HUES48 (cell line): ENCODE measurements at regions not wholly inside any gene's neighbourhood (a gene's known extent, or its start where the extent isn't known, plus 50 kb on each side); places are given as distances from the start of the nearest gene placed in this dataset.

Experiments
- H3K27ac ChIP-seq: one replicate; pipeline ENCODE4 v1.7.0; 2013; ENCODE audit warnings: low read depth, low read length, inconsistent platforms
- H3K27me3 ChIP-seq: 2 replicates; pipeline ENCODE4 v1.6.1; 2013; ENCODE audit warnings: mild to moderate bottlenecking, low read length; ENCODE audit not compliant: control insufficient read depth, insufficient read depth
- H3K36me3 ChIP-seq: 2 replicates; pipeline ENCODE4 v1.6.1; 2013; ENCODE audit warnings: low read length; ENCODE audit not compliant: control insufficient read depth, insufficient read depth
- H3K4me1 ChIP-seq: 2 replicates; pipeline ENCODE4 v1.6.1; 2013; ENCODE audit warnings: mild to moderate bottlenecking, low read length; ENCODE audit not compliant: control insufficient read depth, insufficient read depth
- H3K4me3 ChIP-seq: 2 replicates; pipeline ENCODE4 v1.5.1; 2013; ENCODE audit warnings: mild to moderate bottlenecking, low read depth, low read length
- H3K9ac ChIP-seq: 2 replicates; pipeline ENCODE4 v1.6.1; 2013; ENCODE audit warnings: mild to moderate bottlenecking, low read depth, low read length, moderate library complexity
- H3K9me3 ChIP-seq: 2 replicates; pipeline ENCODE4 v1.6.1; 2013; ENCODE audit warnings: low read length; ENCODE audit not compliant: control insufficient read depth, insufficient read depth

DNA sequence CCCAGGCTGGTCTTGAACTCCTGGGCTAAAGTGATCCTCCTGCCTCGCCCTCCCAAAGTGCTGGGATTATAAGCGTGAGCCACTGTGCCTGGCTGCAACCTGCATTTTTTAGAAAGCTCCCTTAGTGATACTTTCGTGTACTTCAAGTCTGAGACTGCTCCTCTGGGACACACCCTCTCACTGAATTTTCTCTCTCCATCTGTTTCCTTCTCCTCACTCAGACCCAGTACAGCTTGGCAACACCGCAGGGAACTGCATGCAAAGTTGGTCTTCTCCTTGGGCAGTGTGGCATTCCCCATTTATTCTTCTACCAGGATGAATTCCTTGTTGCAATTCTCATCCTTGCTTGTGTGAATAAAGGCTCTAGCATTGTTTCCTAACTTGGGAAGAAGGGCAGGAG lies 175.9 kb downstream of the LPIN1 start:
- no peak overlapping the region for H3K9ac ChIP-seq
- H3K4me3 ChIP-seq = no peak overlapping the region
- no peaks in the 10 kb centered on the region for H3K36me3 ChIP-seq
- no peak overlapping the region for H3K27ac ChIP-seq
- no peaks in the 10 kb centered on the region for H3K9me3 ChIP-seq
- peaks cover 11% of the 10 kb centered on the region for H3K4me1 ChIP-seq
- H3K27me3 ChIP-seq = no peaks in the 10 kb centered on the region

DNA sequence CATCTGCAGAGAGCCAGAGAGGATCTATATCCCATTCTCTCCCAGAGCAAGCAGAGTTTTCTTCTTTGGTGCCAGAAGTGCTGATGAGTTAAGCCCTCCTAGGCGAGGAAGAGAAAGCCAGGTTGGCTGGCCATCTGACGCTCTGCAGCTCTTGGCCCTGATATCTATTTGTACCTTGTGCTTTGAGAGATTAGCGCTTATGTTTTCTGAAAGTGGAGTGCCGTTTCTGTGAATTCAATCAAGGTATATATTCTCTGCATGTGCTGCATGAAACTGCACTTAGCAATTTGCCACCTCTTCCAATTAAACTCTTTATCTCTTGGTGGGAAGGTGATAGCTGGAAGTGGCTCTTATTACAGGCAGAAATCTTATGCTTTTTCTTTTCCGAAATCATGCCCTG lies 177.5 kb downstream of the LPIN1 start:
- Histone ChIP-seq H3K27ac (no peak overlapping the region), H3K4me1 (peaks cover 11% of the 10 kb centered on the region), H3K27me3 (no peaks in the 10 kb centered on the region), H3K9ac (no peak overlapping the region), H3K36me3 (no peaks in the 10 kb centered on the region), H3K4me3 (no peak overlapping the region), H3K9me3 (no peaks in the 10 kb centered on the region)

DNA sequence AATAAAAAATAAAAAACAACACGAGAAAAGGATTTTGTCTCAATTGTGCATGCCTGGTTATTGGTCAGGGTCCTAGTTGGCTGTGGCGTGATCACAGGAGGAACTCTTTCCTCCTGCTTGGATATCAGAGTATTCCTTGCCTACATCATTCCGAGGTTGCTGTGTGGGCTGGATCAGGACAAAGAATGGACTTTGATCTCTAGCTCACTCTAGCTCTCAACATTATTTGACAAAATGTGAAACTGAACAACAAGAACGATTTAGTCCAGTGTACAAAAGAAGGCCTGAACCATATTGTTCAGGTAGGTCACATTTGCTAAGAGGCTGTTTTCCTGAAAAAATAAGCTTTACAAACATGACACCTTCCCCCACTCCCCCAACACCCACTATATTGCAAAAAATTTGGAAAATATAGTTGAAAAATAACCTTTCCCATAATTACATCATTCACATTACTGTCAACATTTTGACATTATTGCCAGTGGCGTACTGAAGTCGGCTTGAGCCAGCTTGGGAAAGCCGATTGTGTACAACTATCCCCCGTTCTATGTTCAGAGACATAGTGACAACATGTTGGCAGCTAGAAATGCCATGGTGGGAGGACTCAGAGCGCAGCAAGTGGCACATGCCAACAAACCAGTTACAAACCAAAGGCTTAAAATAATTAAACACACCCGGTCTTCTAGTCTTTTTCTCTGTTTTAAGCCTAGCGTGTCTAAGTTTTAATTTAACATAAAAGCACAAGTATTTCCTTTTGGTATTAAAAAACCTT lies 179.0 kb downstream of the LPIN1 start:
- no peaks in the 10 kb centered on the region for H3K9me3 ChIP-seq
- no peak overlapping the region for H3K27ac ChIP-seq
- no peak overlapping the region for H3K9ac ChIP-seq
- no peak overlapping the region for H3K4me3 ChIP-seq
- peaks cover 11% of the 10 kb centered on the region for H3K4me1 ChIP-seq
- no peaks in the 10 kb centered on the region for H3K36me3 ChIP-seq
- H3K27me3 ChIP-seq = no peaks in the 10 kb centered on the region

DNA sequence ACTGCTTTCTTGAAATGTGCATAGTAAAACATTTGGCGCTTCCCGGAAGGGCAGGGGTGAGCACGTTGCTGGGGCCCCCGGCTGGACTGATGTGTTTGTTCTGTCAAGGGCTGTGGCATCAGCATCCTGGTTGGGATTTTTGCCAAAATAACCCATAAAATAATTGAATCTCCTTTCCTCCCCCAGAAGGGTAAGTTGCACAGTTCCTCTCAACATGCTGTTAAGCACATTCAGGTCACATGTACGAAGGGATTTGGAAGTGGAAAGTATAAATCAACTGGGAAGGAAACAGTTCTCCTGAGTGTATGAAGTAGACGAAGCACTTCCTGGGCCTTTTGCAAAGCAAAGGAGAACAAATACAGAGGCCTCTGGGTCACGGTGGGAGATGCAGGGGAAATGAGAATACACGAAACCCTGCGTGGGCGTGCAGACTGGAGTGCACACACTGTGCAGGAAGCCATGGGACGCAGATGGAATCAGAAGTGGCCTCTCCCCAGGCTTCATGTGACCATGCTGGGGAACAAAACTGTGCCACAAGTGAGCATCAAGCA lies 183.9 kb downstream of the LPIN1 start:
- no peaks in the 10 kb centered on the region for H3K27me3 ChIP-seq
- no peak overlapping the region for H3K4me3 ChIP-seq
- H3K27ac ChIP-seq = no peak overlapping the region
- H3K36me3 ChIP-seq = no peaks in the 10 kb centered on the region
- H3K9me3 ChIP-seq = no peaks in the 10 kb centered on the region
- H3K9ac ChIP-seq = no peak overlapping the region
- no peaks in the 10 kb centered on the region for H3K4me1 ChIP-seq

DNA sequence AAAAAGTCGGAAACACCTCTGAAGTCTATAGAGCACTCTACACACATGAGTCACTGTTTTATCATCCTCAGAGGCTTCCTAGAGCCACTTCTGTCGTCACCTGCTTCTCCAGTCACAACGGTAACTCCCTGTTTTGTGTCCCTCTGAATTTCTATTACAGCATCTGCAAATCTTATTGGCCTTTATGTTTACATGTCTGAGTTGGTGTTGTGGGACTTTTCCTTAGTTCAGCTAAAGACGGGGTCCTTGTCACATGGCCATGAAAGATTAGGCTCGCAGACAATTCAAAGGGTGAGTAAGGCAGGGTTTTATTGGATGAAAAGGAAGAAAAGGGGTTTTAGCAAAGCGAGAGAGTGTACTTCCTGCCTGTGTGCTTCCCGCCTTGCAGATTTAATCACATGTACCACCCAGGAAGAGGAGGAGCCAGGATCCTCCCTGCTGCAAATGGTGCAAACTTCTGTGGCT lies 185.6 kb downstream of the LPIN1 start:
- H3K36me3 ChIP-seq = no peaks in the 10 kb centered on the region
- H3K27ac ChIP-seq = no peak overlapping the region
- no peaks in the 10 kb centered on the region for H3K9me3 ChIP-seq
- no peak overlapping the region for H3K4me3 ChIP-seq
- H3K4me1 ChIP-seq = no peaks in the 10 kb centered on the region
- H3K9ac ChIP-seq = no peak overlapping the region
- no peaks in the 10 kb centered on the region for H3K27me3 ChIP-seq

DNA sequence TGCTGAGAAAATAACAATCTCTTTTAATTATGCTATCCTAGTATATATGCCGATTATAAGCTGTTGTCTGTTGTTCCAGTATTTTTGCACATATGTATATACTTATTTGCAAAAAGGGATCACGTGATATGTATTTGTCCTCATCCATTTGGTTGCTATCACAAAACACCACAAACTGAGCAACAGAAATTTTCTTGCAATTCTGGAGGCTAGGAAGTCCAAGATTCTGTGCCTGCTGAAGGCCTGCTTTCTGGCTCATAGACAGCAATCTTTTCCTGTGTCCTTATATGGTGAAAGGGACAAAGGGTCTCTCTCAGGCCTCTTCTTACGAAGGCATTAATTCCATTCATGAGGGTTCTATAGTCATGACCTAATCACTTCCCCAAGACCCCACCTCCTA lies 186.5 kb downstream of the LPIN1 start:
- H3K36me3 ChIP-seq = no peaks in the 10 kb centered on the region
- no peaks in the 10 kb centered on the region for H3K4me1 ChIP-seq
- no peak overlapping the region for H3K4me3 ChIP-seq
- no peak overlapping the region for H3K27ac ChIP-seq
- no peaks in the 10 kb centered on the region for H3K27me3 ChIP-seq
- no peak overlapping the region for H3K9ac ChIP-seq
- no peaks in the 10 kb centered on the region for H3K9me3 ChIP-seq

DNA sequence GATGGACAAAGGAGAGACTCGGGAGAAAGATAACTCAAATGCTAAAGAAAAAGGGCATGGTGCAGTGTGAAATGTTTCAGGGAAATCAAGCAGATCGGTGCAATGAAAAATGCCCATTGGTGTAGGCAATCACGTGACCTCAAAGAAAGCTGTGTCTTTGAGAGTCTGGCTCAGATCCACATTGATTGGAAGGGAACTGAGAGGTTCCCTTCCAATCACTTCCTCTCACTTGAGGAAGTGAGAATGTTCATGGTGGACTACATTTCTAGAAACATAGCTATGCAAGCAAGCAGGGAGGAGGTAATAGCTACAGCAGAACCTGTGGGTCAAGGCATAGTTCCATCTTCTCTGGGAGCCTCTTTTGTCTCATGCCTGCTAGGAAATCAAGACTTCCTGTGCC lies 187.4 kb downstream of the LPIN1 start:
- H3K9me3 ChIP-seq = no peaks in the 10 kb centered on the region
- H3K27me3 ChIP-seq = no peaks in the 10 kb centered on the region
- no peak overlapping the region for H3K9ac ChIP-seq
- H3K36me3 ChIP-seq = no peaks in the 10 kb centered on the region
- no peak overlapping the region for H3K27ac ChIP-seq
- no peak overlapping the region for H3K4me3 ChIP-seq
- H3K4me1 ChIP-seq = no peaks in the 10 kb centered on the region

DNA sequence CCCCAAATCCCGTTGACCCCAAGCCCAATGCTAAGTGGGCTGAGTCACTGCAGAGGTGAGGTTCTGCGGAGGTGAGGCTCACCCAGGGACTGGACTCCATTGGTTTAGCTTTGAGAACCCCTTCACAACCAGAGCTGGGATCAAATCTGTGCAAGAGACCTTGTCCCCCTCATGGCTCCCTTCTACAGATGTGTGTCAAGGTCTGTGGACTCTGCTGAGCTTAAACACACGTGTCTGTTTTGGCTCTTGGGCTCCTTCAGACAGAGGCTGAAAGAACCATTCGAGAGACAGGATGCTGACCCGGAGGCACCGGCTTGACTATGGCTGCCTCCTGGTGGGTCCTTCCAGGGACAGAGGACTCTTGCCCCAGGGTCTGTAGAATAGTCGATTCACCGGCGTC lies 190.3 kb downstream of the LPIN1 start:
- H3K4me3 ChIP-seq = no peak overlapping the region
- no peaks in the 10 kb centered on the region for H3K9me3 ChIP-seq
- H3K27me3 ChIP-seq = no peaks in the 10 kb centered on the region

DNA sequence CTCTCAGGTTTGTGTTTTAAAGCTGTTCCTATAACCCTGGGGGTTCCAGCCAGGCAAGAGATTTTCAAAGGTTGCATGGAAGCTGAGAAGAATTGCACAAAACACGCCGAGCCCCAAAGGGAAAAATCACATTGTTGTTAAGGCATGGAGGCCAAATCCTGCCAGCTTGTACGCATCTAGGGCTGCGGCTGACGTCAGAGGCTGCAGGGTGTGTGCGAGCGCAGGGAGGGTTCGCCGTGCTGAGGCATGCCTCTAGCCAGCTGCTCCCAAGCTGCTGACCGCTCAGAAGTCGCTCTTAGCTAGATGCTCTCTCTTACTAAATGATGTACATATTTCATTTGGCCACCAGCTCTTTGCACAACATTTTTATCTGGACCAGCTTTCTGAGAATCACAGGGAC lies 191.8 kb downstream of the LPIN1 start:
- no peaks in the 10 kb centered on the region for H3K9me3 ChIP-seq
- no peak overlapping the region for H3K27ac ChIP-seq
- H3K4me3 ChIP-seq = no peak overlapping the region
- no peaks in the 10 kb centered on the region for H3K4me1 ChIP-seq
- no peak overlapping the region for H3K9ac ChIP-seq
- no peaks in the 10 kb centered on the region for H3K36me3 ChIP-seq
- no peaks in the 10 kb centered on the region for H3K27me3 ChIP-seq

More for the DNA sequence above, 190.3 kb downstream of the LPIN1 start:
- Histone ChIP-seq H3K4me1 (no peaks in the 10 kb centered on the region), H3K9ac (no peak overlapping the region), H3K27ac (no peak overlapping the region), H3K36me3 (no peaks in the 10 kb centered on the region)

DNA sequence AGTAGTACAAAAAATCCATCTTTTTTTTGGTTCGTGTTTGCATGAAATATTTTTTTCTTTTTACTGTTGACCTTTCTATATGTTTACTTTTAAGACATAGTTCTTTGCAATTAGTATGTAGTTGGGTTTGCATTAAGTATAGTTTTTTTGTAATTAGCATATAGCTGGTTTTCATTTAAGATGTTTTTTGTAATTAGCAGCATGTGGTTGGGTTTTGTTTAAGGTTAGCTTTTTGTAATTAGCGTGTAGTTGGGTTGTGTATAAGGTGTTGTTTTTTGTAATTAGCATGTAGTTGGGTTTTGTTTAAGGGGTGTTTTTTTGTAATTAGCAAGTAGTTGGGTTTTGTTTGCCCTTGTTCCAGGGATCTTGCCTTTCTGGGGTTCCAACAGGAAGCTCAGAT lies 193.1 kb downstream of the LPIN1 start:
- Histone ChIP-seq H3K4me1 (no peaks in the 10 kb centered on the region), H3K27ac (no peak overlapping the region), H3K9me3 (no peaks in the 10 kb centered on the region), H3K9ac (no peak overlapping the region), H3K4me3 (no peak overlapping the region), H3K36me3 (no peaks in the 10 kb centered on the region), H3K27me3 (no peaks in the 10 kb centered on the region)

DNA sequence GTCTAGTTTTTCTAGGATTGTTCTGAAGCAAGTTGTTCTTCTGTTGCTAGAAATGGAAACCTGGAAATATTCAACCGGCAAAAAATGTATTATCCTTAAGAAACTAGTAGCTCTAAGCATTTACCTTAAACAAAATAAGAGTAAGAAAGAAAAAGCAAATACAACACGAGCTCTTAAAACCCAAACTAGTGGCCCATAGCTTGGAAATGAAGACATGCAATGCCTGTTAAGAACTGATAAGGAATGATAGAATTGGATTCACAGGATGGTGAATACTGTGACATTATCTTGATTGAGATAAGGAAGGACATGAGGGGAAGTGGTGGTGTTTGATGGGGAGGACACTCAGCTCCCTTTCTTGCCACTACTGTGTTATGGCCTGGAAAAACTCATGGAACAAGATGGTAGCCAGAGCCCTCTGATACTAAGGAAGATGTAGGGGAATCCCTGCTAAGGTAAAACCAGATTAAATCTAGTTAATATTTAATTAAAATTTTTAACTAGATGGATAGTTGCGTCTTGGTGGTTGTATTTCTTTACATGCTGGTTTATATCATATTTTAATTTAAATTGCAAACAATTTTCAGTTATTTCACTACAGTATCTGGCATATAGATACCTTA lies 193.8 kb downstream of the LPIN1 start:
- H3K4me3 ChIP-seq = no peak overlapping the region
- H3K9ac ChIP-seq = no peak overlapping the region
- no peaks in the 10 kb centered on the region for H3K27me3 ChIP-seq
- no peaks in the 10 kb centered on the region for H3K9me3 ChIP-seq
- no peaks in the 10 kb centered on the region for H3K4me1 ChIP-seq
- no peak overlapping the region for H3K27ac ChIP-seq
- H3K36me3 ChIP-seq = no peaks in the 10 kb centered on the region
